GM21390 (cell line): ENCODE measurements at regions not wholly inside any gene's neighbourhood (a gene's known extent, or its start where the extent isn't known, plus 50 kb on each side); places are given as distances from the start of the nearest gene placed in this dataset.
"Not testable (repeated sequence)": the region's sequence is repeated elsewhere in the genome, so short reads cannot be mapped to it uniquely, and the experiment has no call there.

Source experiments
- ATAC-seq: cut with Tn5 transposase; IDR thresholded peaks from one replicate; pipeline ENCODE4 v1.9.1; 2021; ENCODE audit not compliant: unreplicated experiment

- no peak for ATAC-seq
Measured at GRCh38 chr6:144429753-144430152, 144.6 kb downstream of the UTRN start.

- not testable (repeated sequence) for ATAC-seq
Measured at GRCh38 chr6:144433446-144433845, 148.3 kb downstream of the UTRN start.

GRCh38 chr6:144434308-144434990 lies 149.3 kb downstream of the UTRN start:
- no peak for ATAC-seq

GRCh38 chr6:144435602-144436426 lies 150.7 kb downstream of the UTRN start:
- no peak for ATAC-seq

GRCh38 chr6:144437105-144437504 lies 152.0 kb downstream of the UTRN start:
- no peak for ATAC-seq

- ATAC-seq = no peak
Measured at GRCh38 chr6:144438103-144438502, 153.0 kb downstream of the UTRN start.

- ATAC-seq = no peak
Measured at GRCh38 chr6:144439016-144439415, 153.9 kb downstream of the UTRN start.

GRCh38 chr6:144441801-144442200 lies 156.7 kb downstream of the UTRN start:
- not testable (repeated sequence) for ATAC-seq

GRCh38 chr6:144443157-144443556 lies 158.0 kb downstream of the UTRN start:
- ATAC-seq = no peak

GRCh38 chr6:144447472-144447871 lies 162.3 kb downstream of the UTRN start:
- no peak for ATAC-seq

GRCh38 chr6:144449218-144449617 lies 164.1 kb downstream of the UTRN start:
- ATAC-seq = no peak

- ATAC-seq = no peak
Measured at GRCh38 chr6:144449911-144450597, 164.9 kb downstream of the UTRN start.

- peak; percentile 94 for ATAC-seq
Measured at GRCh38 chr6:144460327-144461095, 175.4 kb downstream of the UTRN start.

GRCh38 chr6:144462058-144462457 lies 176.9 kb downstream of the UTRN start:
- no peak for ATAC-seq

GRCh38 chr6:144466716-144467115 lies 181.6 kb downstream of the UTRN start:
- ATAC-seq = no peak

GRCh38 chr6:144467172-144467762 lies 182.1 kb downstream of the UTRN start:
- no peak for ATAC-seq

GRCh38 chr6:144467921-144468320 lies 182.8 kb downstream of the UTRN start:
- no peak for ATAC-seq

- ATAC-seq = no peak
Measured at GRCh38 chr6:144468709-144469108, 183.6 kb downstream of the UTRN start.

GRCh38 chr6:144469144-144469575 lies 184.0 kb downstream of the UTRN start:
- ATAC-seq = peak; percentile 94

GRCh38 chr6:144470201-144470600 lies 185.1 kb downstream of the UTRN start:
- not testable (repeated sequence) for ATAC-seq

- ATAC-seq = no peak
Measured at GRCh38 chr6:144471986-144472385, 186.9 kb downstream of the UTRN start.
